Tibial nerve (tissue), 4 donors: ENCODE measurements at regions not wholly inside any gene's neighbourhood (a gene's known extent, or its start where the extent isn't known, plus 50 kb on each side); places are given as distances from the start of the nearest gene placed in this dataset.
"Not testable (repeated sequence)": the region's sequence is repeated elsewhere in the genome, so short reads cannot be mapped to it uniquely, and the experiment has no call there.

ENCODE experiments used
- DNase-seq, 2 donors: peaks; one replicate each; pipeline ENCODE4 v3.0.0-alpha.2; 2019; ENCODE audit warnings: low spot score in 2 of 2
- H3K27ac ChIP-seq, 4 donors: fragments of 200-600 bp; sonication (generic) in 3 of 4; one replicate each; pipeline ENCODE4 v1.5.1; 2017 to 2019; ENCODE audit warnings: mild to moderate bottlenecking in 1 of 4
- H3K27me3 ChIP-seq, 2 donors: fragments of 200-600 bp; sonication (generic) in 1 of 2; one replicate each; pipeline versions ENCODE4 v1.5.1 to v1.6.0; 2017 to 2019
- H3K36me3 ChIP-seq, 3 donors: fragments of 200-600 bp; sonication (generic); one replicate each; pipeline ENCODE4 v1.5.1; 2018 to 2019
- H3K4me1 ChIP-seq, 4 donors: fragments of 200-600 bp; sonication (generic) in 3 of 4; one replicate each; pipeline ENCODE4 v1.5.1; 2017 to 2019
- H3K4me3 ChIP-seq, 4 donors: fragments of 200-600 bp; sonication (generic) in 3 of 4; one replicate each; pipeline ENCODE4 v1.5.1; 2017 to 2019; ENCODE audit warnings: mild to moderate bottlenecking in 1 of 4, moderate library complexity in 1 of 4
- H3K9me3 ChIP-seq, 4 donors: fragments of 200-600 bp; sonication (generic) in 3 of 4; one replicate each; pipeline ENCODE4 v1.5.1; 2017 to 2019
- EP300 ChIP-seq, 2 donors: sonication (generic); formaldehyde crosslinking; IDR thresholded peaks; one replicate each; pipeline ENCODE4 v1.6.1; 2017; ENCODE audit warnings: antibody characterized with exemption in 2 of 2, mild to moderate bottlenecking in 1 of 2
- POLR2A ChIP-seq, 2 donors: fragments of 450-650 bp; IDR thresholded peaks; one replicate each; pipeline ENCODE4 v1.6.1; 2017; ENCODE audit warnings: antibody characterized with exemption in 2 of 2, mild to moderate bottlenecking in 2 of 2, moderate library complexity in 2 of 2
- WGBS, 2 donors: methylation state at CpG; one replicate each; pipeline ENCODE4 v1.1.5; 2018; 5-methylcytosine and 5-hydroxymethylcytosine counted together
- TF ChIP-seq, protein P1 (sequence below), 5 experiments: fragments of 200-600 bp in 3 of 5; fragments of 450-650 bp in 2 of 5; sonication (generic) in 3 of 5; IDR thresholded peaks; one replicate each; pipeline ENCODE4 v1.5.1; 2016 to 2019; ENCODE audit warnings: antibody characterized with exemption in 5 of 5, mild to moderate bottlenecking in 3 of 5, moderate library complexity in 2 of 5

DNA sequence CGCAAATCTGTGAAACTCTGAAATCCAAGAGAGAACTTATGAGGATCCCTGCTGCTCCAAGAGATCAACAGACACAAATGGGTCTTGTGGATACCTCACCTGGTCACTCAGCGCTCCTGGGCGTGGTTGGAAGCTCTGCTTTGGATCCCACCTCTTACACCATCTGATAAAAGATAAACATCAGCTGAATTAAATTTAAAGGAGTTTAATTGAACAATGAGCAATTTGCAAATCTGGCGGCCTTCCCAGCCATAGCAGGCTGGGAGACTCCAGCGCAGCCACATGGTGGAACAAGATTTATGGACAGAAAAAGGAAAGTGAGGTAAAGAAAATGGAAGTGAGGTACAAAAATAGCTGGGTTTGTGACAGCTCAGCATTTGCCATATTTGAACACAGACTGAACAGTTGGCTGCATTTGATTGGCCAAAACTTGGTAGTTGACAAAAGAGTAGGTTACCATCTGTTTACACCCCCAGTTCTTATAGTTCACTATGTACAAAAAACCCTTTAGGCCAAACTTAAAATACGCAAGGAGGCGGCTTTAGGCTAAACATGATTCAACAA lies 437.3 kb upstream of the NDST3 start:
- Histone ChIP-seq H3K4me1 (no peaks in the 10 kb centered on the region), H3K36me3 (no peaks in the 10 kb centered on the region), H3K9me3 (no peaks in the 10 kb centered on the region), H3K4me3 (no peak overlapping the region), H3K27me3 (no peaks in the 10 kb centered on the region), H3K27ac (no peak overlapping the region)
- no peak for DNase-seq
- TF ChIP-seq, protein P1, sequence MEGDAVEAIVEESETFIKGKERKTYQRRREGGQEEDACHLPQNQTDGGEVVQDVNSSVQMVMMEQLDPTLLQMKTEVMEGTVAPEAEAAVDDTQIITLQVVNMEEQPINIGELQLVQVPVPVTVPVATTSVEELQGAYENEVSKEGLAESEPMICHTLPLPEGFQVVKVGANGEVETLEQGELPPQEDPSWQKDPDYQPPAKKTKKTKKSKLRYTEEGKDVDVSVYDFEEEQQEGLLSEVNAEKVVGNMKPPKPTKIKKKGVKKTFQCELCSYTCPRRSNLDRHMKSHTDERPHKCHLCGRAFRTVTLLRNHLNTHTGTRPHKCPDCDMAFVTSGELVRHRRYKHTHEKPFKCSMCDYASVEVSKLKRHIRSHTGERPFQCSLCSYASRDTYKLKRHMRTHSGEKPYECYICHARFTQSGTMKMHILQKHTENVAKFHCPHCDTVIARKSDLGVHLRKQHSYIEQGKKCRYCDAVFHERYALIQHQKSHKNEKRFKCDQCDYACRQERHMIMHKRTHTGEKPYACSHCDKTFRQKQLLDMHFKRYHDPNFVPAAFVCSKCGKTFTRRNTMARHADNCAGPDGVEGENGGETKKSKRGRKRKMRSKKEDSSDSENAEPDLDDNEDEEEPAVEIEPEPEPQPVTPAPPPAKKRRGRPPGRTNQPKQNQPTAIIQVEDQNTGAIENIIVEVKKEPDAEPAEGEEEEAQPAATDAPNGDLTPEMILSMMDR (IDR thresholded peaks at IDR 0.05) = no peak
- TF ChIP-seq EP300 (IDR thresholded peaks at IDR 0.05) (no peak), POLR2A (IDR thresholded peaks at IDR 0.05) (no peak)
- 93 to 96% methylated on average over 7 of the region's 7 CpGs for WGBS, 2 donors

DNA sequence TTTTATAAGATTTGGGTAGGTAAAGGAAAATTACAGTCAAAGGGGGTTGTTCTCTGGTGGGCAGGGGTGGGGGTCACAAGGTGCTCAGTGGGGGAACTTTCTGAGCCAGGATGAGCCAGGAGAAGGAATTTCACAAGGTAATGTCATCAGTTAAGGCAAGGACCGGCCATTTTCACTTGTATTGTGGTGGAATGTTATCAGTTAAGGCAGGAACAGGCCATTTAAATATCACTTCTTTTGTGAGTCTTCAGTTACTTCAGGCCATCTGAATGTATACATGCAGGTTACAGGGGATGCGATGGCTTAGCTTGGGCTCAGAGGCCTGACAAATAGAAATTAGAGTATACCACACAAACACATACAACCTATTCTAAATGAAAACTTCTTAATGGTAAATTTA lies 434.9 kb upstream of the NDST3 start:
- H3K4me1 ChIP-seq, H3K4me3 ChIP-seq, H3K36me3 ChIP-seq, H3K27ac ChIP-seq, H3K9me3 ChIP-seq, DNase-seq, H3K27me3 ChIP-seq: not testable (repeated sequence)
- 76 to 86% methylated on average over 2 of the region's 2 CpGs for WGBS, 2 donors

DNA sequence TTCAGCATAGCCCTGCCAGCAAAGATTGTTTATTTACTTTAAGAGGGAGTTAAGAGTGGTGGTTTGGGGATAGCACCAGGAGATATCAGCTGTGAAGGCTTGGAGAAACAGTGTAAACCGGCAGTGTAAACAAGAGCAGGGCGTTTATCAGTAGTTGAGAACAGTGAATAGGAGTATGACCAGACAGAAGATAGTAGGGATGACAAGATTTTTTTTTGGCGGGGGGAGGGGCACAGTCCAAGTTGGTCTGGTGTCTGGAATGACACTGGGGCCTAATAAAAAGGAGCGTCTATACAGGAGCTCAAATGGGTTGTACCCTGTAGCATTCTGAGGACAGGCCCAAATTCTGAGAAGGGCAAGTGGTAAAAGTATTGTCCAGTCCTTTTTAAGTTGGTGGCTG lies 433.4 kb upstream of the NDST3 start:
- H3K4me3 ChIP-seq, H3K27me3 ChIP-seq, H3K4me1 ChIP-seq, H3K27ac ChIP-seq, DNase-seq, H3K9me3 ChIP-seq, H3K36me3 ChIP-seq: not testable (repeated sequence)
- WGBS, 2 donors = 75 to 78% methylated on average over 4 of the region's 4 CpGs

DNA sequence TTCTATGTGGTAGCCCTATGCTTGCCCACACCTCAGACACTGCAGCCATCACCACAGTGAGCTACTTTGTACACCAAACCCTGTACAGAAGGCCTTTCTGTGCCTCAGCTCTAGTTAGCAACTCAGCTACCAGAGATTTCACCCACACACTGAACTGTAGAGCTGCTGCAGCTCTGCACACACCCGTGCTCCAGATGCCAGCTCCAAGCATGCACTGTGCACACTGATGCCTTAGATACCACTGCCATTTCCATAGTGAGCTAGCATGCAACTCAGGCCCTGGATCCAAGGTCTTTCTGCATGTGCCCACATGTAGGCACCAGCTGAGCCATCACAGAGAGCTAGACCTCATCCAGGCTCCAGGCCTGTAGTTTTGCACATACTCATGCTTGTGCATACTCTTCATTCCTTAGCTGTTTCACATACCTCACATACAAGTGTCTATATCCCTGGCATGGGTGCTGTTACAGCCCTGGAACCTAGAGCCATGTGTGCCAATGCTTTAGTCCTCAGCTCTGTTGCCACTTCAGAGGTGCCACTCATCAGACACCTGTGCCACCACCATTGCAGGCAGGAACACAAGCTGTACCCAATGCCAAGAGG lies 423.5 kb upstream of the NDST3 start:
- Histone ChIP-seq H3K27ac (no peak overlapping the region), H3K4me1 (no peaks in the 10 kb centered on the region), H3K9me3 (peaks cover 0 to 17% (median 7%) of the 10 kb centered on the region in 4 donors), H3K4me3 (no peak overlapping the region), H3K27me3 (no peaks in the 10 kb centered on the region), H3K36me3 (no peaks in the 10 kb centered on the region)
- WGBS, 2 donors = 73 to 78% methylated on average over 1 of the region's 1 CpG
- TF ChIP-seq POLR2A (IDR thresholded peaks at IDR 0.05) (no peak), EP300 (IDR thresholded peaks at IDR 0.05) (no peak)
- TF ChIP-seq, protein P1 (IDR thresholded peaks at IDR 0.05) = no peak
- DNase-seq = no peak

DNA sequence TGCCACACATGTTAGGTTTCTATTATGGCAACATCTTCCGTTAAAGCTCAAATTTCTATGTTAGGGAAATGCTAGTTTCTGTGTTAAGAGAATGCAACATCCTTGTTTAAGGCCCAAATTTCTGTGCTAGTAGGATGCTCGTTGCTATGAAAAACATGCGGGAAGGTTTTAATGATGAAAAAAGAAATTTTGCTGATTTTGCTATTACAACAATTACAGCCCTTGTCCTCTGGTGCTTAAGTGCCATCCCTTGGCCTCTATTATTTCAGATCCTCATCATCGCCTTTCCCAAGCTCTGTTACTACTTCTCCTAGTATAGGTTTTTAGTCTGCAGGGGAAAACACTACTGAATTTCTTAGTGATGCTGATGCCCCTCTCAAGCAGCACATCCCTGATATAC lies 412.6 kb upstream of the NDST3 start:
- no peaks in the 10 kb centered on the region for H3K9me3 ChIP-seq
- DNase-seq = no peak
- no peak overlapping the region for H3K4me3 ChIP-seq
- no peaks in the 10 kb centered on the region for H3K27me3 ChIP-seq
- no peaks in the 10 kb centered on the region for H3K36me3 ChIP-seq
- TF ChIP-seq EP300 (IDR thresholded peaks at IDR 0.05) (no peak), POLR2A (IDR thresholded peaks at IDR 0.05) (no peak)
- TF ChIP-seq, protein P1 (IDR thresholded peaks at IDR 0.05) = no peak
- no peak overlapping the region for H3K27ac ChIP-seq
- WGBS, 2 donors = 94 to 95% methylated on average over 4 of the region's 4 CpGs
- no peaks in the 10 kb centered on the region for H3K4me1 ChIP-seq

DNA sequence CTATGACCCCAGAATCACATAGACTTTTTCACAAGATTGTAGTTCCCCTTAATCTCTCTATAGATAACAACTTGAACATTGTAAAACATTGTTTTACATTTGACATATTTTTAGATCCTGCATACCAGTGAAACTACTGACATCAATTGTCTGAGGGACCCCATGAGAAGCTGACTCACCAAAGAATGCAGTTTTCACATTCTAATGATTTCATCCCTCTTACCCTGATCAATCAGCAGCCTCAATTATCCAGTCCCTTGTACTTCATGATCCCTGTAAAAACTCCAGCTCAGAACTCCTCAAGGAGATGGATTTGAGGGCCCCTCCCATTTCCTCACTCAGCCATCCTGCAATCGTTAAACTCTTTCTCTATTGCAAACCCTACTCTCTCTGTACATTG lies 411.0 kb upstream of the NDST3 start:
- H3K4me1 ChIP-seq = no peaks in the 10 kb centered on the region
- H3K36me3 ChIP-seq = no peaks in the 10 kb centered on the region
- no peak overlapping the region for H3K27ac ChIP-seq
- TF ChIP-seq, protein P1 (IDR thresholded peaks at IDR 0.05) = no peak
- TF ChIP-seq EP300 (IDR thresholded peaks at IDR 0.05) (no peak), POLR2A (IDR thresholded peaks at IDR 0.05) (no peak)
- no peaks in the 10 kb centered on the region for H3K27me3 ChIP-seq
- DNase-seq = no peak
- H3K9me3 ChIP-seq = no peaks in the 10 kb centered on the region
- no peak overlapping the region for H3K4me3 ChIP-seq
- WGBS, 2 donors = 34 to 43% methylated on average over 1 of the region's 1 CpG
